ENCODE measurements at regions not wholly inside any gene's neighbourhood (a gene's known extent, or its start where the extent isn't known, plus 50 kb on each side); places are given as distances from the start of the nearest gene placed in this dataset.

- H3K4me3 ChIP-seq (ENCODE audit: low read depth in 1 of 2, low read length in 2 of 2): no peak overlapping the region
- no peak for ATAC-seq (ENCODE audit: insufficient read depth, low read depth)
- H2AFZ ChIP-seq (ENCODE audit: low read depth, low read length): no peak overlapping the region
- peaks cover 28% of the 10 kb centered on the region for H3K4me1 ChIP-seq (ENCODE audit: insufficient read depth, low read length)
- no peak for DNase-seq
- H3K9me3 ChIP-seq (ENCODE audit: insufficient read depth, low read length, severe bottlenecking): no peaks in the 10 kb centered on the region
- H3K4me2 ChIP-seq (ENCODE audit: insufficient read depth, low read length): no peak overlapping the region
- no peak overlapping the region for H3K27ac ChIP-seq (ENCODE audit: low read length)
- no peaks in the 10 kb centered on the region for H4K20me1 ChIP-seq (ENCODE audit: insufficient read depth, low read length)
- no peak overlapping the region for H3K9ac ChIP-seq (ENCODE audit: low read depth, low read length)
- H3K79me2 ChIP-seq (ENCODE audit: insufficient read depth, low read length): no peaks in the 10 kb centered on the region
- H3K36me3 ChIP-seq (ENCODE audit: insufficient read depth, low read length): no peaks in the 10 kb centered on the region
- TF ChIP-seq EZH2 (IDR thresholded peaks at IDR 0.05; ENCODE audit: borderline replicate concordance, low read depth, low read length, severe bottlenecking): no peak
- no peak for TF ChIP-seq CTCF (IDR thresholded peaks at IDR 0.05; ENCODE audit: borderline replicate concordance, extremely low read depth, low read length, poor library complexity, severe bottlenecking)
- no peaks in the 10 kb centered on the region for H3K27me3 ChIP-seq (ENCODE audit: insufficient read depth, low read length, poor library complexity)
These were observed 494.7 kb downstream of the BCL11A start for GRCh38 chr2:60058781-60059180.

DNA sequence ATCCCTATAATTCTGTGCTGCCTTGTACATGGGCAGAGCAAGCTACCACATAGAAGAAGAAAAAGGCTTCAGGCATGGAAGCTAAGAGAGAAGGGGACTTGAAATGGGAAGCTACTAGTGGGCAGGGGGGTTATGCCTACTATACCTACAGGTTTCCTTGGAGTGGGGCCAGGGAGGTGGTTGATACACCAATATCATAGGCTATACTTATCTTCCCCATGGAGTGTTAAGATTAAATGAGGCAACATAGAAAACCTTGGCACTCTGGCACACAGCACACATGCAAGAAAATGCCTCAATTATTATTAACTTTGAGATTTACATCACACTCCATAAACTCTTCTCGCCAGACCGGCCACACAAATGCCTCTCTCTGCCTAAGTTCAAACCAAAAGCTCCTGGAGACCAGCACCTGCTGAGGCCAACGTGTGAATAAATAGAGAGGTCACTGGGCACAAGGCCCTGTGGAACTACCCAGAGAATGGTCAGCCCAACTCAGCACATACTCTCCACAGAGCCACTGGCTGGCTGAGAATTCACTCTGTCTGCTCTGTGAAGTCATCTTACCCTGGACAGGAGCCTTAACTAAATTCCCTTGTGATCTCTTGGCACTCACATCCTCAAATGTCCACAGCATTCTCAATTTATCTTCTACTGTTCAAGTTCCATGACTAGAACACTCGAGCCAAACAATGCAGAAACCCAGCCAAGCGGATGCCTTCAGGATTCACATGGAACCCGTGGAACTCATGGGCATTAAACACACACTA is 498.7 kb downstream of the BCL11A start:
- Histone ChIP-seq H4K20me1 (ENCODE audit: insufficient read depth, low read length) (no peaks in the 10 kb centered on the region), H3K27me3 (ENCODE audit: insufficient read depth, low read length, poor library complexity) (no peaks in the 10 kb centered on the region), H3K79me2 (ENCODE audit: insufficient read depth, low read length) (no peaks in the 10 kb centered on the region), H3K36me3 (ENCODE audit: insufficient read depth, low read length) (no peaks in the 10 kb centered on the region), H3K4me1 (ENCODE audit: insufficient read depth, low read length) (peaks cover 33% of the 10 kb centered on the region), H3K9me3 (ENCODE audit: insufficient read depth, low read length, severe bottlenecking) (no peaks in the 10 kb centered on the region), H3K4me3 (ENCODE audit: low read depth in 1 of 2, low read length in 2 of 2) (no peak overlapping the region), H3K9ac (ENCODE audit: low read depth, low read length) (no peak overlapping the region), H2AFZ (ENCODE audit: low read depth, low read length) (no peak overlapping the region), H3K4me2 (ENCODE audit: insufficient read depth, low read length) (no peak overlapping the region), H3K27ac (ENCODE audit: low read length) (peak overlapping the region; percentile 33)
- DNase-seq (no peak), ATAC-seq (ENCODE audit: insufficient read depth, low read depth) (no peak)
- TF ChIP-seq CTCF (IDR thresholded peaks at IDR 0.05; ENCODE audit: borderline replicate concordance, extremely low read depth, low read length, poor library complexity, severe bottlenecking) (no peak), EZH2 (IDR thresholded peaks at IDR 0.05; ENCODE audit: borderline replicate concordance, low read depth, low read length, severe bottlenecking) (no peak)

GRCh38 chr2:60053791-60054190 is 499.7 kb downstream of the BCL11A start:
- Histone ChIP-seq H3K4me2 (ENCODE audit: insufficient read depth, low read length) (no peak overlapping the region), H3K4me3 (ENCODE audit: low read depth in 1 of 2, low read length in 2 of 2) (no peak overlapping the region), H3K9me3 (ENCODE audit: insufficient read depth, low read length, severe bottlenecking) (no peaks in the 10 kb centered on the region), H3K27me3 (ENCODE audit: insufficient read depth, low read length, poor library complexity) (no peaks in the 10 kb centered on the region), H3K4me1 (ENCODE audit: insufficient read depth, low read length) (peaks cover 33% of the 10 kb centered on the region), H3K9ac (ENCODE audit: low read depth, low read length) (no peak overlapping the region), H3K36me3 (ENCODE audit: insufficient read depth, low read length) (no peaks in the 10 kb centered on the region), H4K20me1 (ENCODE audit: insufficient read depth, low read length) (no peaks in the 10 kb centered on the region), H2AFZ (ENCODE audit: low read depth, low read length) (no peak overlapping the region), H3K79me2 (ENCODE audit: insufficient read depth, low read length) (no peaks in the 10 kb centered on the region), H3K27ac (ENCODE audit: low read length) (0 out of 2 replicates have a peak overlapping the region, but pooled peaks have one; percentile 41)
- no peak for TF ChIP-seq EZH2 (IDR thresholded peaks at IDR 0.05; ENCODE audit: borderline replicate concordance, low read depth, low read length, severe bottlenecking)
- TF ChIP-seq CTCF (IDR thresholded peaks at IDR 0.05; ENCODE audit: borderline replicate concordance, extremely low read depth, low read length, poor library complexity, severe bottlenecking): peak; percentile 22
- peak; percentile 75 for ATAC-seq (ENCODE audit: insufficient read depth, low read depth)
- peak; percentile 50 for DNase-seq
